ENCODE measurements at regions not wholly inside any gene's neighbourhood (a gene's known extent, or its start where the extent isn't known, plus 50 kb on each side); places are given as distances from the start of the nearest gene placed in this dataset.

DNA sequence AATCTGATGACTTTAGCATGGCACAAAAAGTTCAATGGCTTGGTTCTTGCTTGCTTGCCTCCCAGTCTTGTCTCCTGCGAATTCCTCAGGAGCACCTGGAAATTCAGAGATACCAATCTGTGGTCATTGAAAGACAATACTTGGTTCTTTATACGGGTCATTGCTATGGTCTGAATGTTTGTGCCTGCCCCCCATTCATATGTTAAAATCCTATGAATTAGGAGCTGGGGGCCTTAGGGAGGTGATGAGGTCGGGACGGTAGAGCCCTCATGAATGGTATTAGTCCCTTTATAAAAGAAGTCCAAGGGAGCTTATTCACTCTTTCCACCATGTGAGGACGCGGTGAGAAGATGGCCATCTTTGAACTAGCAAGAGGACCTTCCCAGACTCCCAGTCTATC lies 721.8 kb downstream of the UTRN start:
- no peak for DNase-seq (ENCODE audit: low read depth in 2 of 2, low spot score in 1 of 2)

DNA sequence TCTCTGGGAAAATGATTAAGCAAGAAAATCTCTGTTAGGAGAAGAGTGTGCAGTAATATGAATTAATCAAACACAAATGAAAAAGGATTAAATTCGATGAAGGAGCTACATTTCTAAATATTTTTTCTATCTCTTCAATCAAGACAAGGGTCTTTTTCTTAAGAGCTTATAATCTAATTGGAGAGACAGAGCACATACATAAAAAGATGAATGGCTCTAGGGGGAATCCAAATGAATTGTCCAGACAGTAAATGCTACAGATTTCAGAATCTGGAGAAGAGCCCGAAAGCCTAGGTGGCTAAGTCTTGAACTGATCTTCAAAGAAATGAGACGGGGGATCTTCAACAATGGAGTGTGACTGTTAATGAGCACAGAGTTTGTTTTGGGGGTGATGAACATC lies 723.6 kb downstream of the UTRN start:
- no peak for DNase-seq (ENCODE audit: low read depth in 2 of 2, low spot score in 1 of 2)

DNA sequence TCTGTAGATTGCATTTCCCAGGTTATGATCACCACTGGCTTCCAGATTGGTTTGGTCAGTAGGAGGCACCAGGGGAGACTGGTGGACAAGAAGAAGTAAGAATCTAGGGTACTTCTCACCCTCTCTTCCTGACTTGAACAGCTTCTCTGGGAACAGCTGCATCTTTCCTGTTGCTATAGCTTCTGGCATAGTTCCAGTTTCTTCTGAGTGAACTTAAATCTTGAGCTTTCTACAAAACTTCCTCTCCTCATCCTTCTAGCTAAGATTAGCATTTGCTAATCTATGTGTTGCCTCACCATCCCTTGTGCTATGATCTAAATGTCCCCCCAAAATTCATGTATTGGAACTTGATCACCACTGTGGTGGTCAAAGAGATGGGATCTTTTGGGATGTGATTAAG lies 724.6 kb downstream of the UTRN start:
- no peak for DNase-seq (ENCODE audit: low read depth in 2 of 2, low spot score in 1 of 2)

DNA sequence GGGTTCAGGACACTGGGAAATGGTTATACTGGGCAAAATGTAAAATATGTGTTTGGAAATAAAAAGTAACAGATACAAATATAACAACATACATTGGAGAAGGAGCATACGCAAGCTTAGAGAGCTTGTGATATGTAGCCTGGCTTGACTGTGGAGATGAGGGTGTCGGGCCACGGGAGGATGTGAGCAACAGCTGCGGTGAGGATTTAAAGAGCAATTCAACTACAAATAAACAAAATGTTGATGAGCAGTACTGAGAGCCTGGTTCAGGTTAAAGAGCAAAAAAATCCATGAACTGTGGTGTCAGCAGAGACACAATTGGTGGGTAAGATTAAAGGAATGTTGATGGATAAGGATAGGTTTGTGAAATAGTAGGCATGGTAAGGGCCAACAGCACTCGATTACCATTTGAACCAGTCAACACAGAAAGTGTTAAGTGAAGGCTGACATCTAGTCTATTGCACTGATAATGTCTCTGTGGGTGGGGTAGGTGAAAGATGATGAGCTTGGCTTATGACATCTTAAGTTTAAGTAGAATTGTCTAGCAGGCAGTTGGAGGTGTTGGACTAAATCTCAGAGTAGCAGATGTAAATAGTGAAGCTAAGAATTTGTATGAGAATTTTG lies 723.2 kb downstream of the EPM2A start:
- DNase-seq (ENCODE audit: low read depth in 2 of 2, low spot score in 1 of 2) = no peak

DNA sequence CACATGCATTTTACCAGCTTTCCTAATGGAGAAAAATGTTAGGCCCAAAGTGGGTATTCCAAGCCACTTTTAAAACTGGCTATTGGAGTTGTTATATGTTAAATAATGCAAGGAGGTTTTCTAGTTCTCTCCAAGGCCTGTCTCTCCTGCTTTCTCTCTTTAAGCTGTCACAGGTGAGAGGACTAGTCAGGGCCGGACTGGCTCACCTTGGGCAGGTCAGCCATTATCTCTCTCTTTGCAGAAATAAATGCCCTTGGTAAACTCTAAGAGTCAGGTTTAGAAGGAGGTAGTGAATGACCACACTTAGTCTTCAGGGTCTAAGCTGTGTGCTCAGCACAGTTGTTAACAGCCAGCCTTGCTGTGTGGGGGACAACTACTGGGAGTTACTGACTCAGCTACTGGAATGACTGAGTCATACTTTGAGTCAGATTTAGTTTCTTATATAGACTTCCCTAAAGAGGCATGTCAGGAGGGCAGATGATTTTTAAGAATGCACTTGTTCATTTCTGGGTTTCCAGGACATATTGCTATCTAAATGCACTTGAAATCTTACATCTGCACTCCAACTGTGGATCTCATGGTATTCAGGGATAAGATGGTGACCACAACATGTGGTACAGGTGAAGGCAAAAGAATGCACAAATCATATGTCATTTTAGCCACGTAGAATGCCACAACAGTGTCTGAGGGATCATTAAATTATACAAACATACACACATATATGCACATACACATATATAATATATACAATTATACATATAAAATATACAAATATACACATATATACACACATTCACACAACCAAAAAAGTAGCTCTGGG lies 719.4 kb downstream of the EPM2A start:
- no peak for DNase-seq (ENCODE audit: low read depth in 2 of 2, low spot score in 1 of 2)

DNA sequence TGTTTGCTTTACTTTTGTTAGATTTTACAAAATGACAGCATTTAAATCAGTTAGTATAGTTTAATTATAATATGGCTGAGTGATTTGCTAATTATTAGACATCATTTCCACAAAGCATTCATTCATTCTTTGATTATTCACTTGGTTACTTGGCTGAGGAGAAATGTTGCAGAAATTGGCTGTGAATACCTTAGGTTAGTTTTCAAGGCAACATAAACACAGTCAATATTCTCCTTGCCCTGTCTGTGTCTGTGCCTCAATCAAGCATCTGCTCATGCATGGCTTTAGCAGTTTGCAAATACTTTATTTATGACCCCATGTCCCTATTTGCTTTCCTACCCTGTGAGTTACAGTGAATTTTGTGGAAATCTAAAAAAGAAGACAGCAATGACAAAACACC lies 718.3 kb downstream of the EPM2A start:
- DNase-seq (ENCODE audit: low read depth in 2 of 2, low spot score in 1 of 2) = no peak

DNA sequence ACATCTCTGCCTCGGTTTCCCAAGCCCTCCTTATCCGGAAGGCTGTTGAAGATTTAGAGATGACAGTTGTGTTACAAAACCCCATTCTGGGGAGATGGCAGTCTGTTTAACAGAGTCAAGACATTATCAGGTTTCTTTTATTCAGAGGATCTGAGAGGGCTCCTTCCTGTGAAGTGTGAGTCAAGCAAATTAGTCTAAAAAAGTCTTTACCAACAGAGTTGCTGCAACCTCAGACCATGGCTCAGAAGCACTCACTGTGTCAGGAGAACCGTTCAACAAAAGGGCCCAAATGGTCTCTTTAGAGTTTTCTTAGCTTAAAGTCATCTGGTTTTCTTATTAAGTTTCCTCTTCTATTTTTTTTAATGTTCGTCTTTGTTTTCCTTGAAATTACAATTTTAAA lies 717.8 kb downstream of the EPM2A start:
- no peak for DNase-seq (ENCODE audit: low read depth in 2 of 2, low spot score in 1 of 2)

DNA sequence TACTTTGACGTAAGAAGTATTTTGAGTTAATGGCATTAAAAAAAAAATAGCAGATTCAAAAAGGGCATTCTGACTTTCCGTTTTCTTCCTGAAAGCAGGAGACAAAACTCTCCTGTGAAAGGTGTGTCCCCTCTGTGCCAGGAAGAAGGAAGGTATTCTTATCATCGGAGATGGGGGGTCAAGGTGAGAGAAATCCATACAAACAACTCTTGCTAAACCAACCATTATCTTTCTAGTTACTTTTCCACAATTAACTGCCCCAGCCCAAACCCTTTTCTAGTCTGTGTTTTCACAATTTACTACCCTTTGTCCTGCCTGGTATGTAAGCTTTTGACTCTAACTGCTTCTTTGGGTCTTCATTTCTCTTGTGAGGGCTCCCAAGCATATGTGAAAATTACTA lies 717.3 kb downstream of the EPM2A start:
- DNase-seq (ENCODE audit: low read depth in 2 of 2, low spot score in 1 of 2) = no peak

DNA sequence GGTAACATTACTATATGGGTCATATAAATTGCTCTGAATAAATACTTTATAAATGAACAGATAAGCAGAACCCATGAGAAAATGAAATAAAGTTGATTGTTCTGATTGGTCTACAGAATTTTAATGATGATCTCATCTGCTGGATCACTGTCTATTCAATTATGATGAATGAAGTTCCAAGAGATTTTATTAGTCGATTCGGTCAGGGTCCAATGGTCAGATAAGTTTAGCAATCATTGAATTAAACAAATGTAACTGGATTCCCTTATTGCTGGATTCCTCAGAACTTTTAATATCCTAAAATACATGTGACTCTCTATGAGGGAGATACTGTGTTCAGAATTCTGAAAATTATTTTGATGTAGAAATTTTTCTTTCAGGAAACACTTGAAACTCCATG lies 715.2 kb downstream of the EPM2A start:
- no peak for DNase-seq (ENCODE audit: low read depth in 2 of 2, low spot score in 1 of 2)

DNA sequence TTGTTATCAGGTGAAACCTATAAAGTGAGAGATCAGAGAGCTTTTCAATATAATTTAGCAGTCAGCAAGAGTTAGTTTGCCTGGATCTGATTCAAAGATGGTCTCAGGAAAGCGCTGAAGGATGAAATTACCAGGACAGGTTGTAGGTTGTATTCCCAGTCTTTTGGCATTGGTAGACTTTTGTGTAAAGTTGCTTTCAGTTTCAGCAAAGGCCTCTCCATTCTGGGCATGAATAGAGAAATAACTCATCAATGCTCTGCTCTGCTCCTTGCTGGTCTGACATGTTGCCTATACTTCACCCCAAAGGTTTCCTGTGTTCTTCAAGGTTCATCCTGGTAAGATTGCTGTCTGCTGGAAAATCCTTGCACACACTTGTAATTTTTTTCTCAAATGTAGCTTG lies 714.8 kb downstream of the EPM2A start:
- DNase-seq (ENCODE audit: low read depth in 2 of 2, low spot score in 1 of 2) = no peak

DNA sequence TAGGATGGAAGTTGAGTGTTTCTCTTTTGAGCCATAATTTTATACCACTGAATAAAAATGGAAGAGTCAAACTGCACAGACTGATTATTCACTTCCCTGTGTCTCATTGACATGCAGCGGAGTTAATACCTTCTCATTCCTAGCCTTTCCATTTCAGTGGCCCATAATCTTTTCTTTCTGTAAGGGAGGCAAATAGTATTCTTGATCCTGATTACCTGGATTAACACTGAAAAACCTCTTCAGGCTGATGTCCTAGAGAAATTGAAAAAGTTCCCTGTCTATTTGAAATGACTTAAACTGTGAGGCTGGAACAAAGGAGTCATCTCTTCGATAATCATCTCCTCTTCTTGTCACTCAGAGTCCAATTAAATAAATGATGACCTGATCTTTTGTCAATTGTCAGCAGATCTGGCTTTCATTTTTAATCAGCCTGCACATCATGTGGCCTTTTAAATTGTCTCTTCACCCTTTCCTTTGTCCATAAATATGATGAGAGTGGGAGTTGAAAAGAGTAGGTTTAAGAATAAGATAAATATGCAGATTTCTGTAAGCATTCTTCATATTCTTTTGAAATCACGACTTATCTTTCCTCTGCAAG lies 713.0 kb downstream of the EPM2A start:
- DNase-seq (ENCODE audit: low read depth in 2 of 2, low spot score in 1 of 2) = no peak

DNA sequence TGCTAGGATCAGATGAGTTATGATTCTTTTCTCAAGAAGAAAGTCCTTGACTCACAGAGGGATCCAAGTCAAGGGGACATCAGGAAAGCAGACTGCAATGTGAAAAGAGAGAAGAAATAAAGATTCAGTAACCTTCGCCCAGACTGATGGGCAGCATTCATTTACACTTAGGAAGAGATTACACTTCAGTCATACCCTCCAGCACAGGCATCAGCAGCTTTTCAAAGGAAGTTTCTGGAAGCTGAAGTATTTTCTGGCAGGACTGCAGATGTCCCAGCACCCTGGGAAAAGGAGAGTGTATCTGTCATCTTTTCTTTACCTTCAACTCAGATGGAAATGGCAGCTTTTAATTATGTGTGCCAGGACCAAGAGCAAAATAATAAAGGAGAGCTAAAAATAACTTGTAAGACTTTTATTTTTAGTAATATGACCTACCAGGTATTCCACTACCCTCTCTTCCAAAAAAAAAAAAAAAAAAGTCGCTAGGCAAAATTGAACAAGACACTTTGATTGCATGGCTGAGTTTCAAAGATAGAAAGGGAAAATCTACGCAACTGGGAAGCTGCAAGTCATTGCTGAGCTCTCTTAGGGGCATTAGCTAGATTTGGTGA lies 712.1 kb downstream of the EPM2A start:
- no peak for DNase-seq (ENCODE audit: low read depth in 2 of 2, low spot score in 1 of 2)

DNA sequence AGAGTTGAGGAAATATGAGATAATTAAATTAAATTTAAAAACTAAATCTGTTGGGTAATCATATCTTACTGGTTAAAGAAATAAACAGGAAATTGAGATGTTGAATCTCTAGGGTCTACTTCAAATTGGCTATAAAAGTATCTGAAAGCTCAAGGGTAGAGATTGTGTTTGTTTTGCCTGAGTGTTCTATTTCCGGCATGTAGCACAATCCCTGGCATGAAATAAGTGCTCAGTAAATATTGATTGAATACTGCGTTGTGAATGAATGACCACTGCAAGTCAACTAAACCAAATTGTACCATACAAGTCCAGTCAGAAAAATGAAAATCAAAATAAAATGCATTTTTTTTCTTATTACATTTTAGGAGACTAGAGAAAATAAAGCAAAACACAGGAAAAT lies 709.8 kb downstream of the EPM2A start:
- no peak for DNase-seq (ENCODE audit: low read depth in 2 of 2, low spot score in 1 of 2)

DNA sequence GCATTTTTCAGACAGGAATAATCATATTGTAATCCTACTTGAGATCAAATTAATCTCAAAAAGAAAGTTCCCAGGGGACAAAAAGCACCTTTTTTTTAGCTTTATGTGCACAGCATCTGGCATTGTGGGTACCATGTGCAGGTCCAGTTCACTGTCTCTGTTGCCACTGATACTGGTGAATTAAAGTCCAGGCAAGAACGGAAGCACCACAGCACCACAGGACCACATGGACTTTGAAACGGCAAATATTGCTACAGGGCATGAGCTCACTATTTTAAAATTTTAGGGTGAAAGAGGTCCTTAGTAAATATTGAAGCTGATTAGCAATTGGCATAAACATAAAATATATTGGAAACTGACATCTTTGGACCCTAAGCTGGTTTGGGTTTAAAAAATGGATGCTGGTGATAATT lies 709.0 kb downstream of the EPM2A start:
- DNase-seq (ENCODE audit: low read depth in 2 of 2, low spot score in 1 of 2) = no peak

DNA sequence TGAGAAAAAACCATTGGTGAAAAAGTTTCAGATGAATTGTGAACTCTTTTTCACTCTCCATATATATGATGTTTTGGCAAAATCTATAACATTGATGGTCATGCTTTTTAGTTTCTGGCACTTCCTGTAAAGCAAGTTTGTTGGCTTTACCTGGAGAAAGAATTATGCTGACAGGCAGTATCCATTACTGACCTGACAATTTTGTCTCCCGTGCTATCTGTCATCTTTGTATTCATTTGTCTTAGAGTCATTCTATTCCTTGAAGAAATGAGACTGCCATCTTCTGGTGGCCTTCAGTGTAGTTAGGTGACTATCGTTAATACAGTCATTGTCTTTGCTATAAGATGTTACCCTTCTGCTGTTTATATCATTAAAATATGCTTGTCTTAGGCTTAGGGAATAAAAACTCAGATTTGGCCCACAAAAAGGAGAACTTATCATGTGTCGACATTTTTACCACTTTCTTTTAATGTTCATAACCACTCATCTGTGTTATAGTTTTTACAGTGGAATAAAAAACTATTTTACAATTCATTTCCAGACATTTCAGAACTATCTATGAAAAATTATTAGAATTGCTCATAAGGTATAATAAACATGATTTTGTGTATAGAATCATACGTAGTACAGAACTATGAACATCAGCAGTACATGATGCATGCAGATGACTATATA lies 707.0 kb downstream of the EPM2A start:
- no peak for DNase-seq (ENCODE audit: low read depth in 2 of 2, low spot score in 1 of 2)

DNA sequence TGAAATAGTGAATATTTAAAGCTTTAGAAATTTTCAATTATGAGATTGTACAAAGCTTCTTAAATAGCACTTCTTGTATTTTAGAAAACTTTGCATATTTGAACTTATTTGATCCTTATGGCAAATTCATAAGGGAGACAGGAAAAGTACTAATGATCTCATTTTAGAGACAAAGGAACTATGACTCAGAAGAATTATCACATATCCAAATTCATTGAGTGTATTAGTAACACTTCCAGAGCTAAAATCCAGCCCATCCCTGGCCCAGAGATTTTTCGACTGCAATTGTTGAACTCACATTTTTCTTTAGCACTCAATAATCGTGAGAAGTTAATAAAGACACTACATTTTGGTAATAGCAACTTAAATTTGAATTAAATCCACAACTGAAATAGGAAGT lies 704.3 kb downstream of the EPM2A start:
- no peak for DNase-seq (ENCODE audit: low read depth in 2 of 2, low spot score in 1 of 2)

DNA sequence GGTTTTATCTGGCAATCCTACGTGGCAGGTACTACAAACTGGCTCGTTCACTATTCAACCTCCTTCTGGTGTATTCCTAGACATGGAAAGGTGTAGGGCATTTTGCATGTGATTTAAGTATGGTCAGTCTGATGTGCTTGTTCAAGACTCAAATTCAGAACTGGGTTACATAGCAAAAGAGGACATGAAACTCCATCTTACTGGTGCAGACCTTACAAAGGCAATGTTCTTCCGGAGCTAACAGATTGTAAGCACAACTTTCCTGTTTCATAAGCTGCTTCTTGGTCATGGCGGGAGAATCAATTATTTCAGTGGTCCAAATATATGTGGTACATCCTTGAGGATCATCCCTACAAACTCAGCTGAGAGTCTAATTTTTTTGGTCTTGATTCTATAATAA lies 703.4 kb downstream of the EPM2A start:
- DNase-seq (ENCODE audit: low read depth in 2 of 2, low spot score in 1 of 2) = no peak

DNA sequence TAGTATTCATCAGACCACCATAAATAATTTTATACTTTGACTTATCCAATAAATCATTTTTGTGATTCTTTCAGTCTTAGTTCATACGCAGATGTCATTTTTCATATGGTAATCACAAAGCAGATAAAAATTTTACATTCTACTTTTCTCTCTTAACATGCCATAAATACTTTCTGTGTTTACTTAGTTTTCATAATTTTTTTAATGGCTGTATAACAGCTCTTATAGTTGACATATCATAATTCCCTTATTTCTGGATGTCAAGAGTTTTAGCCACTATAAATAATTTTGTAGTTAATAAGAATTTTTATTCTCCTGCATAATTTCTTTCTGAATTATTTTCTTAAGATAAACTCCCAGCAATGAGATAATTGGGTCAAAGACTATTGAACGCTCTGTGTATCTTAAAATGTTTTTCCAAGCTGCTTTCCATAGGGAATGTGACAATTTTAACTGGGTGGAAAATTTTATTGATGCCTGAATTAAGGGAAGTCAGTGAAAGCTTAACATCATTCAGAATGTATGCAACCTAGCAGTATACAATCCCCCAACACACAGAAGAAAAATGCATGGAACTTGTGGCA lies 702.7 kb downstream of the EPM2A start:
- DNase-seq (ENCODE audit: low read depth in 2 of 2, low spot score in 1 of 2) = no peak

DNA sequence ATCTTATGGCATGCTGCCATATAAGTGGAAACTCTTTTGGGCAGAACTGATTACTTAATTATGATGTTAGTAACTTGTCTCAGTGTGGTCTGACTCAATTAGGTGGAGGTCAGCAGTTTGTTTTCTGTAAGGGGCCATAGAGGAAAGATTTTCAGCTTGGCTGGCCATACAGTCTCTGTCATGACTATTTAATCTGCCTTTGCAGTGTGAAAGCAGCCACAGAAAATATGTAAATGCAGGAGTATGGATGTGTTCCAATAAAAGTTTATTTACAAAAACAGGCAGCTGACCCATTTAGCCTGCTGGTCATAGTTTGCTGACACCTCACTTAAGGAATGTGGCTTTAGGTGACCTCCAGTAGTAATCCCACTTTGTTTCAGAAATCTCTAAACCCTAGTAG lies 700.7 kb downstream of the EPM2A start:
- no peak for DNase-seq (ENCODE audit: low read depth in 2 of 2, low spot score in 1 of 2)

DNA sequence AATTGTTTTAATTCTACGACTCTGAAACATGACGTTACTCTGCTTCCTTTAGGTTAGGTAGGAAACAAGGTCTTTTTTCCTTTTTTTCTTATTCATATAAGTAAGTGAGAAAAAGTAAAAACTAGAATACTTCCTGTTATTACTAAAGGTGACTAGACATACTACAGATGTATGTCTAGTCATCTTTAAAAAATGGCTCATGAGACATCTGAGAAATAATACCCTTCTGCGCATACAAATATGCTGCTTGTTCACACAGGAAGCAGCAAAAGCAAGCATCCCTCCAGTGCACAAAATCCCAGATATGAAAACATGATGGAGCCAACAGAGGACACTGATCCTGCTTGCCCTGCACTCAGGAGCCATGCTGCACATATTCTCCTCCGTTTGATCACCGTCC lies 699.1 kb downstream of the EPM2A start:
- DNase-seq (ENCODE audit: low read depth in 2 of 2, low spot score in 1 of 2) = no peak

DNA sequence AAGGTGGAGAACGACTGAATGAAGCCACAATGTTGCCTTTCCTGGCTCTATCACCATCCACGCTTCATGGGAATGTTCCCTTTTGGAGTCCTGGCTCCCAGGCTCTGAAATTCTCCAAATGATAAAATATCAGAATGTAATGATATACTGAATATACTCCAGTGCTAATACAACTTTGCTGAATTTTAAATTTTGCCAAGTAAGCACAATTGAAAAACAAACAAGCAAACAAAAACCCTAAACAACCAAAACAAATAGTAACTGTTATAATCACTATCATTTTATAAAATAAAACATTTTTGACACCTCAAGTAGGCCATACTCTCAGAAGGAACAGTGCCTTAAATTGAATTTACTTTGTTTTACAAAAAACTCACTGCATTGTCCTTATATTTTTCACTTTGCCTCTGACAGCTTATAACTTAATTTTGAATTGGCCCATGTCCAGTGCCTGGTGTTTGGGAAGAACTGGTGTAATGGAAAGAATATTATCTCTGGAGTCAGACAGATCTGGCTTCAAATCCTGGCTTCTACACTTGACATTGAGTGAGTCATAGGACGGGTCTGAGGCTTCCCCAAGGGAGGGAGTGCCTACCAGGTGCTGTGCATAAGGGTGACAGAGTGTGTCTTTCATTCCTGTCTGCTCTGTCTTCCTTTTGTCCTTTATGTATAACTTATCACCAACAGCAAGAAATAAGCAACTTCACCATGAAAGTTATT lies 698.3 kb downstream of the EPM2A start:
- DNase-seq (ENCODE audit: low read depth in 2 of 2, low spot score in 1 of 2) = no peak
